Gastroesophageal sphincter (tissue), 4 donors: ENCODE measurements at regions not wholly inside any gene's neighbourhood (a gene's known extent, or its start where the extent isn't known, plus 50 kb on each side); places are given as distances from the start of the nearest gene placed in this dataset.

Experiments used
- ATAC-seq: fragments of 150-250 bp; one replicate; pipeline ENCODE4 v1.9.1; 2016; ENCODE audit warnings: mild to moderate bottlenecking, moderate library complexity
- H3K27ac ChIP-seq, 4 donors: fragments of 200-600 bp; sonication (generic) in 3 of 4; 1 replicate in 3 of 4; 2 replicates in 1 of 4; pipeline ENCODE4 v1.5.1; 2016 to 2019
- H3K27me3 ChIP-seq: fragments of 200-600 bp; sonication (generic); one replicate; pipeline ENCODE4 v1.5.1; 2019
- H3K36me3 ChIP-seq, 2 donors: fragments of 200-600 bp; sonication (generic); one replicate each; pipeline ENCODE4 v1.5.1; 2019; ENCODE audit warnings: control low read depth in 1 of 2
- H3K4me1 ChIP-seq, 3 donors: fragments of 200-600 bp; sonication (generic); 1 replicate in 2 of 3; 2 replicates in 1 of 3; pipeline ENCODE4 v1.5.1; 2016 to 2019; ENCODE audit warnings: control low read depth in 2 of 3
- H3K4me3 ChIP-seq, 2 donors: fragments of 200-600 bp; sonication (generic); one replicate each; pipeline ENCODE4 v1.5.1; 2019; ENCODE audit warnings: mild to moderate bottlenecking in 1 of 2, moderate library complexity in 1 of 2
- H3K9me3 ChIP-seq, 3 donors: fragments of 200-600 bp; sonication (generic); one replicate each; pipeline ENCODE4 v1.5.1; 2017 to 2019; ENCODE audit warnings: control low read depth in 2 of 3
- CTCF ChIP-seq, 4 experiments: fragments of 200-600 bp in 2 of 4; fragments of 450-650 bp in 2 of 4; sonication (generic) in 1 of 4; IDR thresholded peaks; one replicate each; pipeline ENCODE4 v1.5.1; 2017 to 2019; ENCODE audit warnings: antibody characterized with exemption in 4 of 4, mild to moderate bottlenecking in 2 of 4, moderate library complexity in 2 of 4
- EP300 ChIP-seq: sonication (generic); formaldehyde crosslinking; IDR thresholded peaks from one replicate; pipeline ENCODE4 v1.6.1; 2017; ENCODE audit warnings: antibody characterized with exemption, mild to moderate bottlenecking
- POLR2A ChIP-seq, 2 donors: fragments of 450-650 bp; IDR thresholded peaks; one replicate each; pipeline ENCODE4 v1.6.1; 2017; ENCODE audit warnings: antibody characterized with exemption in 2 of 2, mild to moderate bottlenecking in 2 of 2, moderate library complexity in 1 of 2
- POLR2AphosphoS5 ChIP-seq: sonication (generic); formaldehyde crosslinking; IDR thresholded peaks from one replicate; pipeline ENCODE4 v1.6.1; 2017; ENCODE audit warnings: antibody characterized with exemption
- WGBS, 2 donors: methylation state at CpG; one replicate each; pipeline ENCODE4 v1.1.5; 2018; ENCODE audit warnings: low coverage in 1 of 2; 5-methylcytosine and 5-hydroxymethylcytosine counted together

DNA sequence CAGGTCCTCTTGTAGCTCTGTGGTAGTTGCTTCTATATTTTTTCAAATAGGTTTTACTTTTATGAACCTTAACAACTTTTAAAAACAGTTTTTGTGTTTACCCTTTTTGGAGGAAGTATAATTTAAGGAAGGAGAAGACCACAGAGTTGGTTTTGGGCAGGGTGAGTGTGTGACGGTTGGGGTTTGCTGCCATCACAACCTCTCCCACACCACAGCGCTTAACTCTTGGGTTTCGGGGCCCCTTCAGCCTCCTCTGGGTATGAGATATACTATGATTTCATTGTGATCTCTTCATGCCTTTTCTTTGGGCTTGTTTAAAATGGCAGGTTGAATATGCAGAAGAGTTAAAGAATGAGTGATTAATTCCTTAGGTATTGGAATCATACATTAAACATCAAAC lies 228.7 kb upstream of the CRY1 start:
- Histone ChIP-seq H3K4me1 (peaks cover 0 to 41% (median 18%) of the 10 kb centered on the region in 3 donors), H3K9me3 (no peaks in the 10 kb centered on the region), H3K36me3 (no peaks in the 10 kb centered on the region), H3K27me3 (peaks cover 93% of the 10 kb centered on the region), H3K4me3 (no peak overlapping the region), H3K27ac (no peak overlapping the region)
- no peak for TF ChIP-seq POLR2A (IDR thresholded peaks at IDR 0.05)
- no peak for TF ChIP-seq CTCF (IDR thresholded peaks at IDR 0.05)
- no peak for TF ChIP-seq EP300
- no peak for TF ChIP-seq POLR2AphosphoS5
- 28 to 85% methylated on average over 2 to 3 of the region's 3 CpGs for WGBS, 2 donors
- no peak for ATAC-seq

DNA sequence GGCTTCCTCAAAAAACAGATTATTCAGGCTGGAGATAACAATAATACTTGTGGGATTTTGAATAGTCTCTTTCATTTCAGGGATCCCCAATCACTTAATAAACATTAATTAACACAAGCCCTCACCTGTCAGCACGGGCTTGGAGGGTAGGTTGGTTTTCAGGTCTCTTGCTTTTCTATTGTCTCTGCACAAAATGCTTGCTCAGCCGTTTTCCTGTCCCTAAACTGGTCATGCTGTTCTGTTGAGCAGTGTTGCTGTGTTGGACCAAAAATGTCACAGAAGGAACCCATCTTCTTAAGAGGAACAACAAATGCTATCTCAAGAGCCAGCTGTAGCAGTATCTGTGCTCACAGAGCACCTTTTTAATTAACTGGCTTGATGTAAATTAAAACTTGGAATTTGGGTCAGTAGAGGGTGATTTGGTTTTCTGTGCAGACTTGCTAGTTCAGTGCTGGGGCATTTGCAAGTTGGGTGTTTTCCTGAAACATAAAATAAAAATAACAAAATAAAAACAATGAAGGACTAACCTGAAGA lies 231.8 kb upstream of the CRY1 start:
- peaks cover 75% of the 10 kb centered on the region for H3K27me3 ChIP-seq
- 28 to 34% methylated on average over 2 of the region's 2 CpGs for WGBS, 2 donors
- no peak for TF ChIP-seq POLR2A (IDR thresholded peaks at IDR 0.05)
- TF ChIP-seq POLR2AphosphoS5 = no peak
- no peak for TF ChIP-seq EP300
- no peak for TF ChIP-seq CTCF (IDR thresholded peaks at IDR 0.05)
- H3K9me3 ChIP-seq = no peaks in the 10 kb centered on the region
- H3K4me1 ChIP-seq = peaks cover 0 to 16% (median 2%) of the 10 kb centered on the region in 3 donors
- ATAC-seq = no peak
- H3K36me3 ChIP-seq = no peaks in the 10 kb centered on the region
- H3K4me3 ChIP-seq = no peak overlapping the region
- no peak overlapping the region for H3K27ac ChIP-seq

- H3K27ac ChIP-seq = no peak overlapping the region
- H3K4me1 ChIP-seq = peaks cover 0 to 5% (median 0%) of the 10 kb centered on the region in 3 donors
- ATAC-seq = no peak
- H3K36me3 ChIP-seq = no peaks in the 10 kb centered on the region
- no peak overlapping the region for H3K4me3 ChIP-seq
- H3K9me3 ChIP-seq = no peaks in the 10 kb centered on the region
- 34 to 40% methylated on average over 2 of the region's 2 CpGs for WGBS, 2 donors
- peaks cover 73% of the 10 kb centered on the region for H3K27me3 ChIP-seq
- TF ChIP-seq POLR2AphosphoS5 (no peak), POLR2A (IDR thresholded peaks at IDR 0.05) (no peak), CTCF (IDR thresholded peaks at IDR 0.05) (no peak), EP300 (no peak)
Observed at GRCh38 chr12:107326237-107326636, 232.9 kb upstream of the CRY1 start.

GRCh38 chr12:107327651-107328182 lies 234.4 kb upstream of the CRY1 start:
- WGBS, 2 donors = 57 to 76% methylated on average over 2 to 4 of the region's 5 CpGs
- H3K9me3 ChIP-seq = no peaks in the 10 kb centered on the region

More at GRCh38 chr12:107327651-107328182, 234.4 kb upstream of the CRY1 start:
- Histone ChIP-seq H3K27ac (no peak overlapping the region), H3K27me3 (peaks cover 73% of the 10 kb centered on the region), H3K36me3 (no peaks in the 10 kb centered on the region), H3K4me3 (no peak overlapping the region), H3K4me1 (no peaks in the 10 kb centered on the region)
- TF ChIP-seq EP300 (no peak), POLR2AphosphoS5 (no peak), CTCF (IDR thresholded peaks at IDR 0.05) (no peak), POLR2A (IDR thresholded peaks at IDR 0.05) (no peak)
- ATAC-seq = no peak
